GM19099 (cell line): ENCODE measurements at regions not wholly inside any gene's neighbourhood (a gene's known extent, or its start where the extent isn't known, plus 50 kb on each side); places are given as distances from the start of the nearest gene placed in this dataset.

Experiments
- POLR2A ChIP-seq: IDR thresholded peaks from 3 replicates; pipeline ENCODE4 v1.6.1; 2011; ENCODE audit warnings: low read depth; ENCODE audit not compliant: insufficient read length; ENCODE audit errors: extremely low read depth

DNA sequence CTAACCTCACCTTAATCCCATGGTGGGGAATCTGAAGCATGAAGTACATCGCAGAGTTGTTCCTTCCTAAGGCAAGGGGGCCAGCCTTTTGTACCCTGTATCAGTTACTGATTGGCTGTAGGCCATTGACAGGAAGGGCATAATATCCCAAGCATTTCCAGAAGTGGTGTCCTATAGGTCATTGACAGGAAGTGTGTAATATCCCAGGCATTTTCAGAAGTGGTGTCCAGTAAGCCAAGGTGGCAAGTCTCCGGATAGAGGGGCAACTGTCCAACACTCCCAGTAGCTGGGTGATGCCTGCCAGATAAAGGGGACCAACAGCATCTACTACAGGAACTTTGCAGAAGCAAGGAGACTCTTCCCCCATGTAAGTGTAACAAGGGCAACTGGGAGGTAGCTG lies 52.1 kb upstream of the MYRIP start:
- no peak for TF ChIP-seq POLR2A
